SH-SY5Y (cell line): ENCODE measurements at regions not wholly inside any gene's neighbourhood (a gene's known extent, or its start where the extent isn't known, plus 50 kb on each side); places are given as distances from the start of the nearest gene placed in this dataset.

Source experiments
- GATA2 ChIP-seq: IDR thresholded peaks from 2 replicates; pipeline ENCODE4 v1.6.1; 2011; ENCODE audit warnings: mild to moderate bottlenecking, low read depth, low read length
- GATA3 ChIP-seq: IDR thresholded peaks from 2 replicates; pipeline ENCODE4 v1.6.1; 2011; ENCODE audit warnings: low read depth, mild to moderate bottlenecking, low read length, moderate library complexity

DNA sequence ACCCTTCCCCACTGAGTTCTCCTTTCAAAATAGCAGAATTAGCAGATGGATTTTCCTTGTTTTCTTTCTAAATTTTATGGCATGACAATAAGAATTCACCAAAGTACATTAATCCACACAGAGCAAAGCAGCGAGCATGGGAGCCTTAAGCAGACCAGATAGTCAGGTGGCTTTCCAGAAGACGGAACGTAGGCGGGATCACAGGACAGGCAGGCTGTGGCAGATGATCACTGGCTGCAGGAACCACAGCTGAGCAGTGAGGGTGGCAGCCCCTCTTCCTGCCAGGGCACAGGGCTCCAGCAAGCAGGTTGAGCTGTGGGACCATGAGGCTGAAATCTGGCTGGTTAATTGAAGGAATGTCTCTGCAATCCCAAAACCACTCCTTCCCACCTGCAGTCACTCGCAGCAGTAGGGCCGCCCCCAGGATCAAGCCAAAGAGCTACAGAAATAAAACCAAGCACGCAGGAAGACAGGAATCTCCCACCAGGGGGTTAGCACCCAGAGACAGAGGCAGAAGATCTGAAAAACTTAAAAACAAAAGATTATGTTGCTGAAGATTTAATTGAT, 259.9 kb downstream of the EIPR1 start:
- TF ChIP-seq GATA2 (no peak), GATA3 (no peak)
